VCaP (cell line): ENCODE measurements at regions not wholly inside any gene's neighbourhood (a gene's known extent, or its start where the extent isn't known, plus 50 kb on each side); places are given as distances from the start of the nearest gene placed in this dataset.
"Not testable (repeated sequence)": the region's sequence is repeated elsewhere in the genome, so short reads cannot be mapped to it uniquely, and the experiment has no call there.

Source experiments
- H3K27ac ChIP-seq: fragments of 450-650 bp; 2 replicates; pipeline ENCODE4 v1.5.1; 2017
- CTCF ChIP-seq: fragments of 450-650 bp; conservative IDR thresholded peaks from 2 replicates; pipeline ENCODE4 v1.5.1; 2017; ENCODE audit warnings: mild to moderate bottlenecking, moderate library complexity

DNA sequence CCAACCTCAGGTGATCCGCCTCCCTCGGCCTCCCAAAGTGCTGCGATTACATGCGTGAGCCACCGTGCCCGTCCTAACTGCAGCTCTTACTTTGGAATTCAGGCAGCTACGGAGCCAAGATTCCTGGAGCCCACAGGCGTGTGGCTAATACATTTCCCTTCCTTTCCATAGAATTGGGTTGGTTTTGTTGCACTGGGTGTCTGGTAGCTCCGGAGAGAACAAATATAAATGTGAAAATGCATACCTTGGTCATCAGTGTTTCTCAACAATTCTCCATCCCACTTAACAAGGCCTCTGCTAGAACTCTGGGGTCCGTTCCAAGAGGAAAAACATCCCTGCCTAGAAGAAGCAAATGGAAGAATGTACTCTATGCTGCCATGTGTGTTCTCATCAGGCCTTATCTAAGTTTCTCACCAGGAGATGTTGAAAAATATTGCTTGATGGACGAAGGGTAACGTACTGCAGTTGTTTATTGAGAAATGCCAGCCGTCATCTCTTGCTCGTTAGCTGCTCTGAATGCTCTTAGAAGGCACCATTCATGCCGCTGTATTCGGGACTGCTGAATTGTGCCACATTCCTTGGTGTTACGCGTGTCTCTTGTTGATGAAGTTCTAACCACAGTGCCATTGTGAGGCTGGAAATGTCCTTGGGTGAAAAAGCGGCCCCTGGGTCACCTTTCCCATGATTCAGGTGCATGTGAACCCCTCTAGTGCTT is 50.5 kb upstream of the CD99 start:
- TF ChIP-seq CTCF, result no peak
- H3K27ac ChIP-seq, result no peak overlapping the region

- H3K27ac ChIP-seq, result no peak overlapping the region
- no peak for TF ChIP-seq CTCF
These were observed 52.8 kb upstream of the CD99 start for GRCh38 chrX:2638279-2638678.

DNA sequence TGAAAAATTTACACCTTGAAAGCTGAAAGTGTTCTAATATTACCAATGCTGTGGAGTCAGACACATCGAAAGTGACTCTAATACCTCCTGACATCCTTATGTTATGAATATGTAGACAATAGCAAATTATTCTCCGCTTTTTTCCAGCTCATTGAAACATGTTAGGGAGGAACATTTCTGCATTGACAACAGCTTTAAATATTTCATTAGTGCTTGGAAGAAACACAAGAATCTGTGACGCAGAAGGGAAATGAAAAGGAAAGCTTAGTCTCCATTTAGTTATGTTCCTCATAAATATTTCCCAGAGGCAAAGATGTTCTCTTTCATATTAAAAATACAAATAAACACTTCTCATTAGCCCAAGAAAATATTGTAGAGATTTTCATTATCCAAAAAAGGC is 55.8 kb upstream of the CD99 start:
- TF ChIP-seq CTCF, result no peak
- H3K27ac ChIP-seq, result no peak overlapping the region

- no peak for TF ChIP-seq CTCF
- no peak overlapping the region for H3K27ac ChIP-seq
These were observed 58.3 kb upstream of the CD99 start for GRCh38 chrX:2632533-2633504.

- TF ChIP-seq CTCF, result no peak
- no peak overlapping the region for H3K27ac ChIP-seq
These were observed 59.2 kb upstream of the CD99 start for GRCh38 chrX:2631743-2632532.

DNA sequence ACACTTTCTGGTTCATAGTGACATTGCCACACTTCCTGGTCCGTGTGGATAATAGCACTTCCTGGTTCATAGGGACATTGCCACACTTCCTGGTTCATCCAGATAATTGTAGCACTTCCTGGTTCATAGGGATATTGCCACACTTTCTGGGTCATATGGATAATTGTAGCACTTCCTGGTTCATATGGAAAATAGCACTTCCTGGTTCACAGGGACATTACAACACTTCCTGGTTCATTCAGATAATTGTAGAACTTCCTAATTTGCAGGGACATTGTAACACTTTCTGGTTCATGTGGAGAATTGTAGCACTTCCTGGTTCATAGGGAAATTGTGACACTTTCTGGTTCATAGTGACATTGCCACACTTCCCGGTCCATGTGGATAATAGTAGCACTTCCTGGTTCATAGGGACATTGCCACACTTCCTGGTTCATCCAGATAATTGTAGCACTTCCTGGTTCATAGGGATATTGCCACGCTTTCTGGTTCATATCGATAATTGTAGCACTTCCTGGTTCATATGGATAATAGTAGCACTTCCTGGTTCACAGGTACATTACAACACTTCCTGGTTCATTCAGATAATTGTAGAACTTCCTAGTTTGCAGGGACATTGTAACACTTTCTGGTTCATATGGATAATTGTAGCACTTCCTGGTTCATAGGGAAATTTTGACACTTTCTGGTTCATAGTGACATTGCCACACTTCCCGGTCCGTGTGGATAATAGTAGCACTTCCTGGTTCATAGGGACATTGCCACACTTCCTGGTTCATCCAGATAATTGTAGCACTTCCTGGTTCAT is 60.0 kb upstream of the CD99 start:
- not testable (repeated sequence) for H3K27ac ChIP-seq

- H3K27ac ChIP-seq, result not testable (repeated sequence)
These were observed 60.8 kb upstream of the CD99 start for GRCh38 chrX:2630008-2630934.
